ENCODE measurements at regions not wholly inside any gene's neighbourhood (a gene's known extent, or its start where the extent isn't known, plus 50 kb on each side); places are given as distances from the start of the nearest gene placed in this dataset.

DNA sequence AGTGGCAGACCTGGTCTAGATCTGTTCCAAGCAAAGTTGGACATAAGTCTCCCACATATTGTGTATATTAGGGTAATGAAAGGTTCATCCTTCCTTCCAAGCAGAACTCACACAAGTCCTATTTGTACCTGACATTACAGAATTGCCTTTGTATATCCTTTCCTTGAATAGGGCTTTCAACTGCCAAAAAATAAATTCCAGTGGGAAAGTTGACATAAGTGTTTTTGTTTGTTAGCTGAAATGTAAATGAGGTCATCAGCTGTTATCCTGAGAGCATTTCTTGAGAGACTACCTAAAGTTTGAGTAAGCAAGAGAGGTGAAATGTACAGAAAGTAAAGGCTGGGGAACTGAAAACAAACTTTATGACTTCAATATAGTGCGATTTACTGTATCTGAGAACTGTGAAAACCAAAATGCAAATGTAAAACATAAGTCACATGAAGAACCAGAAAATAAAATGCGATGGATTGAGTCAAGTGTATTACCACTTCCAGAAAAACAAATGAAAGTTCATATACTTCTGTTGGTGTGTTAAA lies 527.3 kb upstream of the SEMA3D start:
- WGBS: 93% methylated on average over 2 of the region's 2 CpGs
- TF ChIP-seq POLR2A (IDR thresholded peaks at IDR 0.05; ENCODE audit: low read depth) (no peak), CTCF (IDR thresholded peaks at IDR 0.05) (no peak), EP300 (IDR thresholded peaks at IDR 0.05) (no peak), POLR2AphosphoS5 (IDR thresholded peaks at IDR 0.05) (no peak)
- no peak for DNase-seq (ENCODE audit: extremely low spot score)
- Histone ChIP-seq H3K4me1 (no peaks in the 10 kb centered on the region), H3K27me3 (no peaks in the 10 kb centered on the region), H3K27ac (replicated peaks in 1 of 4) (no peak overlapping the region), H3K4me3 (no peak overlapping the region), H3K36me3 (no peaks in the 10 kb centered on the region), H3K9me3 (no peaks in the 10 kb centered on the region)
- intact Hi-C loops (cut with DNase I): no loop called here

DNA sequence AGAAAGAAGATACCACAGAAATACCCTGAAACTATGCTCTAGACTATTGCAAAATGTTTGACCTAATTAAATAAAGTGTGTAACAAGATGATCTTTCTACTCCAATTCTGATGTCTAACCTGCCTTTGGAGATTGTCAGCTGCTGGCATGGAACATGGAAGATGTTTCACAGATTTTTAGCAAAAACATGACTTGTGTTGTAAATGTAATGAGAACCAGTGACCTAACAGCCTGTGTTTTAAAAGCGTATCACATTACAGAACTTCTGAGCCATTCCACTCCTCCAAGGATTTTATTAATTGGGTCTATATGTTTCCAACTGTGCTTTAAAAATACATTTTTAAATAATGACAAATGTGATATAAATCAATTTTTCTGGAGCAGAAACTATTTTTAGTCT lies 526.3 kb upstream of the SEMA3D start:
- H3K9me3 ChIP-seq: no peaks in the 10 kb centered on the region
- intact Hi-C loops (cut with DNase I): no loop called here

DNA sequence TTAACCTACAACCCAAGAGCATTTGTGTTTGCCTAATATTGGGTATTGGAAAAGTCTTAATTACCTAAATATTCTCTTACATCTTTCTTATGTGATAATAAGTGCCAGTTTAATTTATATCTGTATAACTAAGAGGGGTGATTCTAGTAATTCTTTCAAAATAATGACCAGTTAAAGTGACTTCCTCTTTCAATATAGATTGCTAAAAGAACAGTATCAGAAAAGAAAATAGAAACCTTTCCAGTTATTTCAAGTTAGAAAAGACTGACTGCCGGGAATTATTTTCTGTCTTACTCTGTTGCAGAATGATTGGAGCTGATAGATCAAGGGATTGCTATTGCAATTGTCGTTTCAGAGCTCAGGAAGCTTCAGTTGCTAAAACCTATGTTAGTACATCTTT lies 525.0 kb upstream of the SEMA3D start:
- Histone ChIP-seq H3K4me1 (no peaks in the 10 kb centered on the region), H3K27ac (replicated peaks in 1 of 4) (no peak overlapping the region), H3K36me3 (no peaks in the 10 kb centered on the region), H3K9me3 (no peaks in the 10 kb centered on the region), H3K4me3 (no peak overlapping the region), H3K27me3 (no peaks in the 10 kb centered on the region)
- intact Hi-C loops (cut with DNase I): no loop called here
- WGBS: 60% methylated on average over 2 of the region's 2 CpGs
- DNase-seq (ENCODE audit: extremely low spot score): no peak
- TF ChIP-seq CTCF (IDR thresholded peaks at IDR 0.05) (no peak), POLR2AphosphoS5 (IDR thresholded peaks at IDR 0.05) (no peak), POLR2A (IDR thresholded peaks at IDR 0.05; ENCODE audit: low read depth) (no peak), EP300 (IDR thresholded peaks at IDR 0.05) (no peak)

More for the DNA sequence above, 526.3 kb upstream of the SEMA3D start:
- H3K27ac ChIP-seq (replicated peaks in 1 of 4): no peak overlapping the region
- no peaks in the 10 kb centered on the region for H3K27me3 ChIP-seq
- DNase-seq (ENCODE audit: extremely low spot score): no peak
- no peaks in the 10 kb centered on the region for H3K36me3 ChIP-seq
- no peaks in the 10 kb centered on the region for H3K4me1 ChIP-seq
- 67% methylated on average over 1 of the region's 1 CpG for WGBS
- no peak overlapping the region for H3K4me3 ChIP-seq
- TF ChIP-seq CTCF (IDR thresholded peaks at IDR 0.05) (no peak), EP300 (IDR thresholded peaks at IDR 0.05) (no peak), POLR2A (IDR thresholded peaks at IDR 0.05; ENCODE audit: low read depth) (no peak), POLR2AphosphoS5 (IDR thresholded peaks at IDR 0.05) (no peak)

DNA sequence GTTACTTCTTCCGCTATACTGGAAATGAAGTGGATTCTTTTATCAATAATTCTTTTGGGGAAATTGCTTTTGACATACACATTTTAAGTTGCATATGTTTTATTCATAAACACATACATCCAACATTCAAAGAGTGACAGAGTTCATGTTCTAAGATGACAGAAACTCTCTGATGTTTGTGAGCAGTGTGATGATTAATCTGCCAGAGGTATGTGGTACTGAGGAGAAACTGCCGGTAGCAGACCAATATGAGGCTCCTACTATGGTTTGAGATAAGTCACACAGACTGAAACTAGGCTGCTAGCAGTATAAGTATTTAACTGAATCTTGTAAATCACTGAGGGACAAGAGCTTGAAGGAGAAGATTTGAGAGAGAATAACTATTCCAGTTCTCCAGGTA lies 524.1 kb upstream of the SEMA3D start:
- H3K4me1 ChIP-seq: no peaks in the 10 kb centered on the region
- H3K36me3 ChIP-seq: no peaks in the 10 kb centered on the region
- intact Hi-C loops (cut with DNase I): no loop called here
- no peak for TF ChIP-seq POLR2AphosphoS5 (IDR thresholded peaks at IDR 0.05)
- no peak for TF ChIP-seq CTCF (IDR thresholded peaks at IDR 0.05)
- TF ChIP-seq EP300 (IDR thresholded peaks at IDR 0.05): no peak
- TF ChIP-seq POLR2A (IDR thresholded peaks at IDR 0.05; ENCODE audit: low read depth): no peak
- H3K9me3 ChIP-seq: no peaks in the 10 kb centered on the region
- no peak overlapping the region for H3K27ac ChIP-seq (replicated peaks in 1 of 4)
- no peak overlapping the region for H3K4me3 ChIP-seq
- WGBS: 94% methylated on average over 2 of the region's 2 CpGs
- DNase-seq (ENCODE audit: extremely low spot score): no peak
- H3K27me3 ChIP-seq: no peaks in the 10 kb centered on the region

GRCh38 chr7:85708221-85708620 lies 521.4 kb upstream of the SEMA3D start:
- no peak for TF ChIP-seq POLR2AphosphoS5 (IDR thresholded peaks at IDR 0.05)
- TF ChIP-seq CTCF (IDR thresholded peaks at IDR 0.05): no peak
- no peak for TF ChIP-seq POLR2A (IDR thresholded peaks at IDR 0.05; ENCODE audit: low read depth)
- TF ChIP-seq EP300 (IDR thresholded peaks at IDR 0.05): no peak
- Histone ChIP-seq H3K4me1 (no peaks in the 10 kb centered on the region), H3K4me3 (no peak overlapping the region), H3K27me3 (no peaks in the 10 kb centered on the region), H3K9me3 (no peaks in the 10 kb centered on the region), H3K27ac (replicated peaks in 1 of 4) (no peak overlapping the region), H3K36me3 (no peaks in the 10 kb centered on the region)
- DNase-seq (ENCODE audit: extremely low spot score): no peak
- 73% methylated on average over 1 of the region's 1 CpG for WGBS
- intact Hi-C loops (cut with DNase I): no loop called here

All from esophagus muscularis mucosa (tissue), 4 donors.